ENCODE measurements at regions not wholly inside any gene's neighbourhood (a gene's known extent, or its start where the extent isn't known, plus 50 kb on each side); places are given as distances from the start of the nearest gene placed in this dataset.

DNA sequence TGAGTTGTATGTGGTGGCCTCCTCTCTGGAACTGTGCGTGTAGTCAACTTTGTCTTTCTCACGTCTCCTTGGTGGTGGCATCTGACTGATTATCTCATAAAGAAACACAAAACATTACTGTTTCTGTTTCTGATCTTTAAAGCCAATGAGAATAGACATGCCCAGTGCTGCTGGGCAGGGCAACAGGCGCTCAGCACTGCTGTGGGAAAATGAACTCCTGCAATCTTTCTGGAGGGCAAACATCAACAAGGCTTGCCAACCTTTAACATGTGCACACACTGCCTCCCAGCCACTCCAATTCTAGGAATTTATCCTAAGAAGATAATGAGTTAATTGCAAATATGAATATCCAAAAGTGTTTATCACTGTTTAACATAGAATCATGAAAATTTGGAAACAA lies 106.3 kb upstream of the CD93 start:
- Histone ChIP-seq H3K4me1 (ENCODE audit: control insufficient read depth, insufficient read depth, low read length) (peaks cover 4% of the 10 kb centered on the region; the same call in 1 of the 2 replicates), H3K4me3 (no peak overlapping the region), H3K9me3 (replicated peaks; ENCODE audit: control insufficient read depth, insufficient read depth, low read length) (no peaks in the 10 kb centered on the region; the same call in 2 of the 3 replicates), H3K79me2 (ENCODE audit: control insufficient read depth, insufficient read depth, low read length) (no peaks in the 10 kb centered on the region), H4K20me1 (ENCODE audit: control insufficient read depth, insufficient read depth) (no peaks in the 10 kb centered on the region), H3K4me2 (ENCODE audit: control insufficient read depth, insufficient read depth) (no peak overlapping the region), H3K27me3 (replicated peaks in 1 of 2; ENCODE audit: control insufficient read depth in 2 of 2, insufficient read depth in 2 of 2, low read length in 1 of 2) (no peaks in the 10 kb centered on the region), H3K27ac (ENCODE audit: control insufficient read depth, insufficient read depth) (no peak overlapping the region), H3K9ac (ENCODE audit: control insufficient read depth, insufficient read depth, low read length) (no peak overlapping the region), H2AFZ (ENCODE audit: control insufficient read depth, low read depth, low read length) (no peak overlapping the region), H3K36me3 (ENCODE audit: control insufficient read depth in 2 of 2, insufficient read depth in 2 of 2, low read length in 1 of 2) (no peaks in the 10 kb centered on the region)
- TF ChIP-seq ATF7 (IDR thresholded peaks at IDR 0.05; ENCODE audit: low read depth), result no peak
- TF ChIP-seq RB1 (IDR thresholded peaks at IDR 0.05; ENCODE audit: borderline replicate concordance), result no peak
- no peak for TF ChIP-seq BRCA1 (IDR thresholded peaks at IDR 0.05; ENCODE audit: low read depth, low read length)
- TF ChIP-seq PAX5 (IDR thresholded peaks at IDR 0.05; ENCODE audit: borderline replicate concordance, low read depth, low read length), result no peak
- no peak for TF ChIP-seq DPF2 (IDR thresholded peaks at IDR 0.05)
- no peak for TF ChIP-seq LARP7 (IDR thresholded peaks at IDR 0.05)
- no peak for TF ChIP-seq SMARCA5 (IDR thresholded peaks at IDR 0.05)
- in situ Hi-C loops (cut with MboI), result no loop called here
- SMC1A ChIA-PET (ENCODE audit: uncharacterized antibody, unreplicated experiment), result interaction anchor here (0.7 to 2.4 kb wide), 5 partner anchors 9 to 142 kb away, joined by 3 to 5 read pairs (median 4); no protein-coding TSS in a partner anchor
- RAD21 ChIA-PET (ENCODE audit: unreplicated experiment), result interaction anchor here (0.6 to 1.0 kb wide), 2 partner anchors 31 to 43 kb away, joined by 3 read pairs; no protein-coding TSS in a partner anchor
- peak; percentile 7 for DNase-seq (ENCODE audit: low read depth, low spot score)
- BruUV-seq (replicated peaks), result no TSS peak
- no peak for FAIRE-seq
- intact Hi-C loops (cut with micrococcal nuclease; ENCODE audit: unreplicated experiment), result loop anchor here (5.0 kb wide), 1 partner anchor 130 kb away; no protein-coding TSS in a partner anchor
- CTCF ChIA-PET, result no interaction called here
- POLR2A ChIA-PET, result no interaction called here
- WGBS (ENCODE audit: insufficient coverage, insufficient replicate concordance, low lambda C conversion rate, missing lambda C conversion rate), result 18% methylated on average over 3 of the region's 3 CpGs
- ATAC-seq, result peak; percentile 36; the same call in 2 of the 3 replicates

GRCh38 chr20:23190557-23190956 lies 104.4 kb upstream of the CD93 start:
- Histone ChIP-seq H3K4me1 (ENCODE audit: control insufficient read depth, insufficient read depth, low read length) (peaks cover under 1% of the 10 kb centered on the region; the same call in 1 of the 2 replicates), H4K20me1 (ENCODE audit: control insufficient read depth, insufficient read depth) (no peaks in the 10 kb centered on the region), H3K4me2 (ENCODE audit: control insufficient read depth, insufficient read depth) (no peak overlapping the region), H3K36me3 (ENCODE audit: control insufficient read depth in 2 of 2, insufficient read depth in 2 of 2, low read length in 1 of 2) (no peaks in the 10 kb centered on the region), H3K4me3 (no peak overlapping the region), H3K9ac (ENCODE audit: control insufficient read depth, insufficient read depth, low read length) (no peak overlapping the region), H3K27me3 (replicated peaks in 1 of 2; ENCODE audit: control insufficient read depth in 2 of 2, insufficient read depth in 2 of 2, low read length in 1 of 2) (no peaks in the 10 kb centered on the region; a peak in 1 of 4 replicates), H2AFZ (ENCODE audit: control insufficient read depth, low read depth, low read length) (no peak overlapping the region), H3K79me2 (ENCODE audit: control insufficient read depth, insufficient read depth, low read length) (no peaks in the 10 kb centered on the region), H3K9me3 (replicated peaks; ENCODE audit: control insufficient read depth, insufficient read depth, low read length) (no peaks in the 10 kb centered on the region; the same call in 2 of the 3 replicates), H3K27ac (ENCODE audit: control insufficient read depth, insufficient read depth) (no peak overlapping the region)
- ATAC-seq (no peak), FAIRE-seq (no peak), DNase-seq (ENCODE audit: low read depth, low spot score) (no peak)
- BruUV-seq (replicated peaks), result no TSS peak
- ChIA-PET RAD21 (ENCODE audit: unreplicated experiment) (interaction anchor here (0.9 to 1.3 kb wide), 3 partner anchors 12 to 112 kb away, joined by 3 to 5 read pairs (median 3); no protein-coding TSS in a partner anchor), SMC1A (ENCODE audit: uncharacterized antibody, unreplicated experiment) (interaction anchor here (0.6 to 2.4 kb wide), 6 partner anchors 11 to 494 kb away, joined by 3 to 5 read pairs (median 3); no protein-coding TSS in a partner anchor), CTCF (interaction anchor here (1.3 to 1.7 kb wide), 2 partner anchors 27 to 498 kb away, joined by 4 read pairs; no protein-coding TSS in a partner anchor), POLR2A (no interaction called here)
- intact Hi-C loops (cut with micrococcal nuclease; ENCODE audit: unreplicated experiment) (loop anchor here (5.0 kb wide), 1 partner anchor 128 kb away; no protein-coding TSS in a partner anchor), in situ Hi-C loops (cut with MboI) (no loop called here)
- WGBS (ENCODE audit: insufficient coverage, insufficient replicate concordance, low lambda C conversion rate, missing lambda C conversion rate), result 17% methylated on average over 3 of the region's 3 CpGs
- TF ChIP-seq SREBF2 (IDR thresholded peaks at IDR 0.05; ENCODE audit: low read length) (no peak), PKNOX1 (IDR thresholded peaks at IDR 0.05) (no peak), ZBTB33 (IDR thresholded peaks at IDR 0.05) (no peak), CEBPB (IDR thresholded peaks at IDR 0.05; ENCODE audit: borderline replicate concordance in 1 of 2, low read depth in 2 of 2, low read length in 2 of 2) (no peak), SMAD1 (IDR thresholded peaks at IDR 0.05; ENCODE audit: low read depth, partially characterized antibody) (no peak), EED (IDR thresholded peaks at IDR 0.05; ENCODE audit: low read depth) (no peak), NRF1 (conservative IDR thresholded peaks at IDR 0.05; ENCODE audit: low read depth, low read length) (no peak)
- TF ChIP-seq, protein P1, sequence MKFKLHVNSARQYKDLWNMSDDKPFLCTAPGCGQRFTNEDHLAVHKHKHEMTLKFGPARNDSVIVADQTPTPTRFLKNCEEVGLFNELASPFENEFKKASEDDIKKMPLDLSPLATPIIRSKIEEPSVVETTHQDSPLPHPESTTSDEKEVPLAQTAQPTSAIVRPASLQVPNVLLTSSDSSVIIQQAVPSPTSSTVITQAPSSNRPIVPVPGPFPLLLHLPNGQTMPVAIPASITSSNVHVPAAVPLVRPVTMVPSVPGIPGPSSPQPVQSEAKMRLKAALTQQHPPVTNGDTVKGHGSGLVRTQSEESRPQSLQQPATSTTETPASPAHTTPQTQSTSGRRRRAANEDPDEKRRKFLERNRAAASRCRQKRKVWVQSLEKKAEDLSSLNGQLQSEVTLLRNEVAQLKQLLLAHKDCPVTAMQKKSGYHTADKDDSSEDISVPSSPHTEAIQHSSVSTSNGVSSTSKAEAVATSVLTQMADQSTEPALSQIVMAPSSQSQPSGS (IDR thresholded peaks at IDR 0.05; ENCODE audit: low read length), result no peak

Data from GM12878 (cell line).